ENCODE measurements at regions not wholly inside any gene's neighbourhood (a gene's known extent, or its start where the extent isn't known, plus 50 kb on each side); places are given as distances from the start of the nearest gene placed in this dataset.
"Not testable (repeated sequence)": the region's sequence is repeated elsewhere in the genome, so short reads cannot be mapped to it uniquely, and the experiment has no call there.

GRCh38 chr5:74534397-74535129, 106.0 kb downstream of the ENC1 start:
- no peak for DNase-seq (ENCODE audit: low read depth in 2 of 2)

GRCh38 chr5:74530326-74531050, 110.0 kb downstream of the ENC1 start:
- no peak for DNase-seq (ENCODE audit: low read depth in 2 of 2)

- DNase-seq (ENCODE audit: low read depth in 2 of 2), result no peak
Observed at GRCh38 chr5:74529101-74529500, 111.4 kb downstream of the ENC1 start.

- no peak for DNase-seq (ENCODE audit: low read depth in 2 of 2)
Observed at GRCh38 chr5:74526111-74526510, 114.4 kb downstream of the ENC1 start.

GRCh38 chr5:74524767-74525166, 115.8 kb downstream of the ENC1 start:
- not testable (repeated sequence) for DNase-seq (ENCODE audit: low read depth in 2 of 2)

GRCh38 chr5:74523698-74524097, 116.8 kb downstream of the ENC1 start:
- not testable (repeated sequence) for DNase-seq (ENCODE audit: low read depth in 2 of 2)

- DNase-seq (ENCODE audit: low read depth in 2 of 2), result not testable (repeated sequence)
Observed at GRCh38 chr5:74522838-74523237, 117.7 kb downstream of the ENC1 start.

- DNase-seq (ENCODE audit: low read depth in 2 of 2), result no peak
Observed at GRCh38 chr5:74521401-74521800, 119.1 kb downstream of the ENC1 start.

GRCh38 chr5:74519679-74520078, 120.8 kb downstream of the ENC1 start:
- DNase-seq (ENCODE audit: low read depth in 2 of 2), result no peak

- DNase-seq (ENCODE audit: low read depth in 2 of 2), result no peak
Observed at GRCh38 chr5:74519161-74519571, 121.4 kb downstream of the ENC1 start.

- DNase-seq (ENCODE audit: low read depth in 2 of 2), result no peak
Observed at GRCh38 chr5:74517700-74518099, 122.8 kb downstream of the ENC1 start.

GRCh38 chr5:74516211-74516636, 124.3 kb downstream of the ENC1 start:
- DNase-seq (ENCODE audit: low read depth in 2 of 2), result no peak

- no peak for DNase-seq (ENCODE audit: low read depth in 2 of 2)
Observed at GRCh38 chr5:74514888-74515551, 125.5 kb downstream of the ENC1 start.

GRCh38 chr5:74511770-74512169, 128.8 kb downstream of the ENC1 start:
- not testable (repeated sequence) for DNase-seq (ENCODE audit: low read depth in 2 of 2)

GRCh38 chr5:74510476-74511075, 130.0 kb downstream of the ENC1 start:
- DNase-seq (ENCODE audit: low read depth in 2 of 2), result no peak

- DNase-seq (ENCODE audit: low read depth in 2 of 2), result no peak
Observed at GRCh38 chr5:74507370-74508005, 133.0 kb downstream of the ENC1 start.

- DNase-seq (ENCODE audit: low read depth in 2 of 2), result no peak
Observed at GRCh38 chr5:74506119-74506518, 134.4 kb downstream of the ENC1 start.

- DNase-seq (ENCODE audit: low read depth in 2 of 2), result no peak
Observed at GRCh38 chr5:74504463-74504862, 136.1 kb downstream of the ENC1 start.

- no peak for DNase-seq (ENCODE audit: low read depth in 2 of 2)
Observed at GRCh38 chr5:74502479-74502950, 138.0 kb downstream of the ENC1 start.

- no peak for DNase-seq (ENCODE audit: low read depth in 2 of 2)
Observed at GRCh38 chr5:74501674-74502478, 138.7 kb downstream of the ENC1 start.

Data from stimulated activated CD8-positive, alpha-beta memory T cell treated with anti-CD3 and anti-CD28 coated beads, Interleukin-7, amount 100 ng/mL, for 4 hours (primary cell).